Stimulated activated naive CD8-positive, alpha-beta T cell treated with anti-CD3 and anti-CD28 coated beads, Interleukin-15, Interleukin-2, amounts not matched to agents 100 U/mL and 50 U/mL, for 24 hours (primary cell): ENCODE measurements at regions not wholly inside any gene's neighbourhood (a gene's known extent, or its start where the extent isn't known, plus 50 kb on each side); places are given as distances from the start of the nearest gene placed in this dataset.
"Not testable (repeated sequence)": the region's sequence is repeated elsewhere in the genome, so short reads cannot be mapped to it uniquely, and the experiment has no call there.

Experiments
- ATAC-seq: fragments of 150-1000 bp; cut with Tn5 transposase; one replicate; pipeline ENCODE4 v1.10.0; 2021
- DNase-seq: peaks from one replicate; pipeline ENCODE4 v3.0.0; 2021

GRCh38 chr14:37786114-37786625 is 190.7 kb downstream of the TTC6 start:
- not testable (repeated sequence) for DNase-seq, ATAC-seq

GRCh38 chr14:37787879-37788494 is 192.6 kb downstream of the TTC6 start:
- ATAC-seq = no peak
- no peak for DNase-seq

- DNase-seq (no peak), ATAC-seq (no peak)
Observed at GRCh38 chr14:37791384-37792036, 196.1 kb downstream of the TTC6 start.

- no peak for ATAC-seq
Observed at GRCh38 chr14:37792124-37792523, 196.7 kb downstream of the TTC6 start.

GRCh38 chr14:37796703-37797416 is 201.4 kb downstream of the TTC6 start:
- no peak for DNase-seq
- ATAC-seq = no peak

More at GRCh38 chr14:37792124-37792523, 196.7 kb downstream of the TTC6 start:
- no peak for DNase-seq

GRCh38 chr14:37797675-37798074 is 202.2 kb downstream of the TTC6 start:
- ATAC-seq (no peak), DNase-seq (no peak)

- DNase-seq (no peak), ATAC-seq (no peak)
Observed at GRCh38 chr14:37807722-37808121, 212.3 kb downstream of the TTC6 start.

GRCh38 chr14:37810094-37810801 is 214.8 kb downstream of the TTC6 start:
- DNase-seq = no peak
- ATAC-seq = no peak

- ATAC-seq (no peak), DNase-seq (no peak)
Observed at GRCh38 chr14:37813732-37814131, 218.3 kb downstream of the TTC6 start.

GRCh38 chr14:37816135-37816534 is 220.7 kb downstream of the TTC6 start:
- ATAC-seq (no peak), DNase-seq (no peak)

GRCh38 chr14:37816743-37817295 is 221.4 kb downstream of the TTC6 start:
- ATAC-seq = no peak
- DNase-seq = no peak

GRCh38 chr14:37819155-37820015 is 224.0 kb downstream of the TTC6 start:
- DNase-seq = no peak
- ATAC-seq = no peak

GRCh38 chr14:37820810-37821209 is 225.4 kb downstream of the TTC6 start:
- DNase-seq, ATAC-seq: not testable (repeated sequence)

GRCh38 chr14:37824939-37825712 is 229.7 kb downstream of the TTC6 start:
- no peak for ATAC-seq
- no peak for DNase-seq

GRCh38 chr14:37826869-37827268 is 231.4 kb downstream of the TTC6 start:
- DNase-seq (no peak), ATAC-seq (no peak)

GRCh38 chr14:37830271-37830670 is 234.8 kb downstream of the TTC6 start:
- ATAC-seq = no peak
- DNase-seq = no peak

GRCh38 chr14:37834275-37834674 is 238.8 kb downstream of the TTC6 start:
- DNase-seq (no peak), ATAC-seq (no peak)

- DNase-seq, ATAC-seq: not testable (repeated sequence)
Observed at GRCh38 chr14:37838778-37839177, 243.3 kb downstream of the TTC6 start.

GRCh38 chr14:37841039-37841438 is 245.6 kb downstream of the TTC6 start:
- not testable (repeated sequence) for DNase-seq, ATAC-seq

GRCh38 chr14:37842106-37842505 is 246.7 kb downstream of the TTC6 start:
- no peak for DNase-seq
- ATAC-seq = no peak
